OCI-LY7 (cell line): ENCODE measurements at regions not wholly inside any gene's neighbourhood (a gene's known extent, or its start where the extent isn't known, plus 50 kb on each side); places are given as distances from the start of the nearest gene placed in this dataset.

Experiments used
- BruUV-seq: library from RNA; stranded (reverse); fragments of 400-500 nt; replicated peaks from 2 replicates; lab custom pipeline; 2021; lab: Mats Ljungman, UMichigan
- CTCF ChIA-PET: fragments of 300-600 bp; sonication (Branson Sonifier 250); formaldehyde crosslinking; loops from one replicate; lab custom pipeline; 2022; ENCODE audit warnings: antibody characterized with exemption; ENCODE audit not compliant: unreplicated experiment; lab: Charles Lee
- POLR2A ChIA-PET: fragments of 300-600 bp; sonication (Branson Sonifier 250); formaldehyde crosslinking; loops from one replicate; lab custom pipeline; 2022; ENCODE audit warnings: antibody characterized with exemption; lab: Charles Lee
- DNase-seq: peaks from one replicate; pipeline ENCODE4 v3.0.0-alpha.2; 2015; ENCODE audit warnings: low spot score
- H2AFZ ChIP-seq: fragments of 200-600 bp; sonication (generic), shearing (Covaris generic); 2 replicates; pipeline ENCODE4 v1.6.1; 2014; ENCODE audit warnings: mild to moderate bottlenecking, antibody characterized with exemption, low read length, moderate library complexity
- H3K27ac ChIP-seq: fragments of 200-600 bp; sonication (generic); 2 replicates; pipeline ENCODE4 v1.5.1; 2014; ENCODE audit warnings: mixed run types, low read depth, mild to moderate bottlenecking, moderate library complexity, low read length, inconsistent platforms; ENCODE audit not compliant: poor library complexity, severe bottlenecking
- H3K36me3 ChIP-seq: fragments of 200-600 bp; sonication (generic); 2 replicates; pipeline ENCODE4 v1.6.1; 2014; ENCODE audit warnings: mild to moderate bottlenecking, antibody characterized with exemption, low read length, moderate library complexity, mixed read lengths; ENCODE audit not compliant: insufficient read depth
- H3K4me1 ChIP-seq: fragments of 200-600 bp; sonication (generic); 2 replicates; pipeline ENCODE4 v1.5.1; 2014; ENCODE audit warnings: mild to moderate bottlenecking, low read length; ENCODE audit not compliant: insufficient read depth, poor library complexity, severe bottlenecking
- H3K4me2 ChIP-seq: fragments of 200-600 bp; sonication (generic); 2 replicates; pipeline ENCODE4 v1.6.1; 2014; ENCODE audit warnings: mild to moderate bottlenecking, low read length
- H3K4me3 ChIP-seq: fragments of 200-600 bp; sonication (generic); 2 replicates; pipeline ENCODE4 v1.5.1; 2014; ENCODE audit warnings: mild to moderate bottlenecking, low read depth, low read length; ENCODE audit not compliant: poor library complexity, severe bottlenecking
- H3K79me2 ChIP-seq: fragments of 200-600 bp; sonication (generic); 2 replicates; pipeline ENCODE4 v1.6.1; 2016; ENCODE audit warnings: low read depth, mild to moderate bottlenecking, low read length, moderate library complexity, mixed read lengths; ENCODE audit not compliant: insufficient read depth
- H3K9me2 ChIP-seq: fragments of 200-600 bp; sonication (generic); 2 replicates; pipeline ENCODE4 v1.6.1; 2016; ENCODE audit warnings: mild to moderate bottlenecking, low read length, mixed read lengths; ENCODE audit not compliant: insufficient read depth
- H3K9me3 ChIP-seq: fragments of 200-600 bp; sonication (generic); 2 replicates; pipeline ENCODE4 v1.6.1; 2014; ENCODE audit warnings: mild to moderate bottlenecking, mixed run types, low read length, mixed read lengths
- H4K20me1 ChIP-seq: fragments of 200-600 bp; sonication (generic); 2 replicates; pipeline ENCODE4 v1.6.1; 2014; ENCODE audit warnings: mild to moderate bottlenecking, antibody characterized with exemption, low read length, moderate library complexity, mixed read lengths; ENCODE audit not compliant: insufficient read depth
- CTCF ChIP-seq: fragments of 200-600 bp; sonication (generic); conservative IDR thresholded peaks from 2 replicates; pipeline ENCODE4 v1.5.1; 2014; ENCODE audit warnings: mild to moderate bottlenecking, antibody characterized with exemption, low read length, moderate library complexity, mixed read lengths
- EZH2phosphoT487 ChIP-seq: fragments of 200-600 bp; sonication (generic); IDR thresholded peaks from 2 replicates; pipeline ENCODE4 v1.6.1; 2018; ENCODE audit warnings: low read depth, borderline replicate concordance, mild to moderate bottlenecking, mixed run types, antibody characterized with exemption, low read length, moderate library complexity, mixed read lengths
- intact Hi-C: fragments of 100-400 bp; cut with micrococcal nuclease; formaldehyde crosslinking; loops from one replicate; pipeline ENCODE4 v1.10.0; 2022; ENCODE audit not compliant: unreplicated experiment

- H4K20me1 ChIP-seq, result no peaks in the 10 kb centered on the region
- intact Hi-C loops, result no loop called here
- H3K9me3 ChIP-seq, result no peaks in the 10 kb centered on the region
- no peaks in the 10 kb centered on the region for H3K9me2 ChIP-seq
- no peak overlapping the region for H2AFZ ChIP-seq
- no peaks in the 10 kb centered on the region for H3K36me3 ChIP-seq
- H3K27ac ChIP-seq, result no peak overlapping the region
- CTCF ChIA-PET, result no interaction called here
- H3K4me3 ChIP-seq, result no peak overlapping the region
- DNase-seq, result no peak
- TF ChIP-seq EZH2phosphoT487 (no peak), CTCF (no peak)
- BruUV-seq, result no TSS peak
- H3K4me1 ChIP-seq, result no peaks in the 10 kb centered on the region
- H3K79me2 ChIP-seq, result no peaks in the 10 kb centered on the region
- POLR2A ChIA-PET, result interaction anchor here (0.8 kb wide), 1 partner anchor 367 kb away, joined by 3 read pairs; no protein-coding TSS in a partner anchor
- no peak overlapping the region for H3K4me2 ChIP-seq
Measured at GRCh38 chr13:94800423-94800822, 88.1 kb upstream of the SOX21 start.

GRCh38 chr13:94799299-94799698 is 87.0 kb upstream of the SOX21 start:
- TF ChIP-seq EZH2phosphoT487, result no peak
- no peak for TF ChIP-seq CTCF
- Histone ChIP-seq H3K27ac (no peak overlapping the region), H3K4me2 (no peak overlapping the region), H3K9me2 (no peaks in the 10 kb centered on the region), H3K4me3 (no peak overlapping the region), H3K36me3 (no peaks in the 10 kb centered on the region), H3K9me3 (no peaks in the 10 kb centered on the region), H3K4me1 (no peaks in the 10 kb centered on the region), H2AFZ (no peak overlapping the region), H4K20me1 (no peaks in the 10 kb centered on the region), H3K79me2 (no peaks in the 10 kb centered on the region)
- ChIA-PET CTCF (no interaction called here), POLR2A (no interaction called here)
- BruUV-seq, result no TSS peak
- intact Hi-C loops, result no loop called here
- DNase-seq, result no peak

GRCh38 chr13:94798738-94799137 is 86.4 kb upstream of the SOX21 start:
- Histone ChIP-seq H3K4me3 (no peak overlapping the region), H3K9me3 (no peaks in the 10 kb centered on the region), H3K4me2 (no peak overlapping the region), H2AFZ (no peak overlapping the region), H3K36me3 (no peaks in the 10 kb centered on the region), H4K20me1 (no peaks in the 10 kb centered on the region), H3K27ac (no peak overlapping the region), H3K4me1 (no peaks in the 10 kb centered on the region), H3K79me2 (no peaks in the 10 kb centered on the region), H3K9me2 (no peaks in the 10 kb centered on the region)
- ChIA-PET CTCF (no interaction called here), POLR2A (no interaction called here)
- no peak for TF ChIP-seq CTCF
- TF ChIP-seq EZH2phosphoT487, result no peak
- DNase-seq, result no peak
- intact Hi-C loops, result no loop called here
- BruUV-seq, result no TSS peak
